ENCODE measurements at regions not wholly inside any gene's neighbourhood (a gene's known extent, or its start where the extent isn't known, plus 50 kb on each side); places are given as distances from the start of the nearest gene placed in this dataset.
A peak's percentile ranks its signal among the peaks of the same experiment; 100 is the strongest.

DNA sequence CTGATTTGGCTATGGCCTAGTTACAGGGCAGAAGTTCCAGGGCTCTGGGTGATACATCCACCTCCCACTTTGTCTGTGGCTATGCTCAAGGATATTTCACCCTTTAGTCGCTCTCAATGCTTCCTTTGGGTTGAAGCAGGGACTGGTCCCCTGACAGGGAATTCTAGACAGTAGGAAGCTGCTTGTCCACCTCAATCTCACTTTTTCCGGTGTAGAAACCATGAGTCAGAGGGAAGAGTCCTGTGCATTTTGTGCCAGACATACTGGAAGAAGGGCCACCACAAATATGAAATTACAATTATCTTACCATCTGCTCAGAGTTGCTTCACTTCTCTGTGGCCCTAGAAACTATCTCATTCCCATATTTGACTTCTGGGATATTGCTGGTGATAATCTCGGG, 413.7 kb upstream of the FAT3 start:
- no peak overlapping the region for H3K4me3 Mint-ChIP-seq
- TF ChIP-seq, protein P1, sequence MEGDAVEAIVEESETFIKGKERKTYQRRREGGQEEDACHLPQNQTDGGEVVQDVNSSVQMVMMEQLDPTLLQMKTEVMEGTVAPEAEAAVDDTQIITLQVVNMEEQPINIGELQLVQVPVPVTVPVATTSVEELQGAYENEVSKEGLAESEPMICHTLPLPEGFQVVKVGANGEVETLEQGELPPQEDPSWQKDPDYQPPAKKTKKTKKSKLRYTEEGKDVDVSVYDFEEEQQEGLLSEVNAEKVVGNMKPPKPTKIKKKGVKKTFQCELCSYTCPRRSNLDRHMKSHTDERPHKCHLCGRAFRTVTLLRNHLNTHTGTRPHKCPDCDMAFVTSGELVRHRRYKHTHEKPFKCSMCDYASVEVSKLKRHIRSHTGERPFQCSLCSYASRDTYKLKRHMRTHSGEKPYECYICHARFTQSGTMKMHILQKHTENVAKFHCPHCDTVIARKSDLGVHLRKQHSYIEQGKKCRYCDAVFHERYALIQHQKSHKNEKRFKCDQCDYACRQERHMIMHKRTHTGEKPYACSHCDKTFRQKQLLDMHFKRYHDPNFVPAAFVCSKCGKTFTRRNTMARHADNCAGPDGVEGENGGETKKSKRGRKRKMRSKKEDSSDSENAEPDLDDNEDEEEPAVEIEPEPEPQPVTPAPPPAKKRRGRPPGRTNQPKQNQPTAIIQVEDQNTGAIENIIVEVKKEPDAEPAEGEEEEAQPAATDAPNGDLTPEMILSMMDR (IDR thresholded peaks at IDR 0.05; ENCODE audit: unreplicated experiment in 3 of 3) = no peak
- peaks cover 13% of the 10 kb centered on the region for H3K9me3 Mint-ChIP-seq
- H3K27ac Mint-ChIP-seq = no peak overlapping the region
- H3K27me3 Mint-ChIP-seq (ENCODE audit: low read depth) = no peaks in the 10 kb centered on the region
- H3K36me3 Mint-ChIP-seq (ENCODE audit: low read depth) = no peaks in the 10 kb centered on the region
- H3K4me1 Mint-ChIP-seq = no peaks in the 10 kb centered on the region

- H3K36me3 Mint-ChIP-seq (ENCODE audit: low read depth) = no peaks in the 10 kb centered on the region
- TF ChIP-seq, protein P1 (IDR thresholded peaks at IDR 0.05; ENCODE audit: unreplicated experiment in 3 of 3) = no peak
- H3K4me3 Mint-ChIP-seq = no peak overlapping the region
- no peaks in the 10 kb centered on the region for H3K27me3 Mint-ChIP-seq (ENCODE audit: low read depth)
- H3K4me1 Mint-ChIP-seq = peaks cover 27% of the 10 kb centered on the region
- H3K27ac Mint-ChIP-seq = no peak overlapping the region
- H3K9me3 Mint-ChIP-seq = peaks cover 9% of the 10 kb centered on the region
These were observed 419.3 kb upstream of the FAT3 start for GRCh38 chr11:91805293-91805692.

DNA sequence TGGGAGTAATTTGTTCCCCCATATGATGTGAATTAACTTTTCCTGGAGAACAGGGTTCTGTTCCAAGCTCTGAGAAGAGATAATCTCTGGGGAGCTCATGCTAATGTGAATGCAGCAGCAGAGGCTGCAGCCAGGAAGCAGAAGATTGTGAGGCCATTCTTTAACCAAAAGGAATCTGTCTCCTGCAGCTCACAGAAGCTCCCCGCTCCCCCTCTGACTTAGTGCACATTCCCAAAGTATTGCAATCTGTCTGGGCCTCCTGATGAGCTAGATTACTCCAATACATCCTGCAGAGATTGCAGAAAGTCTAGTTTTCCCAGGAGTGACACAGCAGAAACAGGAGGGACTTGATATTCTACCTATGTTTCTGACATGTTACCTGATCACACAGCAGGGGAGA, 420.6 kb upstream of the FAT3 start:
- peaks cover 27% of the 10 kb centered on the region for H3K4me1 Mint-ChIP-seq
- peak overlapping the region; percentile 50 to 69 (median 59) for H3K27ac Mint-ChIP-seq
- no peak overlapping the region for H3K4me3 Mint-ChIP-seq
- no peaks in the 10 kb centered on the region for H3K36me3 Mint-ChIP-seq (ENCODE audit: low read depth)
- peaks cover 6% of the 10 kb centered on the region for H3K9me3 Mint-ChIP-seq
- TF ChIP-seq, protein P1 (IDR thresholded peaks at IDR 0.05; ENCODE audit: unreplicated experiment in 3 of 3) = no peak
- no peaks in the 10 kb centered on the region for H3K27me3 Mint-ChIP-seq (ENCODE audit: low read depth)

- Mint-ChIP-seq H3K36me3 (ENCODE audit: low read depth) (no peaks in the 10 kb centered on the region), H3K4me3 (no peak overlapping the region), H3K4me1 (peaks cover 27% of the 10 kb centered on the region), H3K9me3 (peaks cover 6% of the 10 kb centered on the region), H3K27me3 (ENCODE audit: low read depth) (no peaks in the 10 kb centered on the region), H3K27ac (peak overlapping the region; percentile 5 to 50 (median 50))
- TF ChIP-seq, protein P1 (IDR thresholded peaks at IDR 0.05; ENCODE audit: unreplicated experiment in 3 of 3) = no peak
These were observed 422.1 kb upstream of the FAT3 start for GRCh38 chr11:91802475-91802874.

- TF ChIP-seq, protein P1 (IDR thresholded peaks at IDR 0.05; ENCODE audit: unreplicated experiment in 3 of 3) = no peak
- H3K27me3 Mint-ChIP-seq (ENCODE audit: low read depth) = no peaks in the 10 kb centered on the region
- H3K9me3 Mint-ChIP-seq = no peaks in the 10 kb centered on the region
These were observed 424.3 kb upstream of the FAT3 start for GRCh38 chr11:91800208-91800914.

GRCh38 chr11:91798240-91798639, 426.4 kb upstream of the FAT3 start:
- TF ChIP-seq, protein P1 (IDR thresholded peaks at IDR 0.05; ENCODE audit: unreplicated experiment in 3 of 3) = no peak
- no peak overlapping the region for H3K4me3 Mint-ChIP-seq
- H3K9me3 Mint-ChIP-seq = no peaks in the 10 kb centered on the region
- H3K27ac Mint-ChIP-seq = no peak overlapping the region
- peaks cover 35% of the 10 kb centered on the region for H3K4me1 Mint-ChIP-seq
- H3K36me3 Mint-ChIP-seq (ENCODE audit: low read depth) = no peaks in the 10 kb centered on the region
- H3K27me3 Mint-ChIP-seq (ENCODE audit: low read depth) = no peaks in the 10 kb centered on the region

More at GRCh38 chr11:91800208-91800914, 424.3 kb upstream of the FAT3 start:
- peaks cover 41% of the 10 kb centered on the region for H3K4me1 Mint-ChIP-seq
- no peak overlapping the region for H3K4me3 Mint-ChIP-seq
- no peaks in the 10 kb centered on the region for H3K36me3 Mint-ChIP-seq (ENCODE audit: low read depth)
- no peak overlapping the region for H3K27ac Mint-ChIP-seq

Data from nephron (organoid).